ENCODE measurements at regions not wholly inside any gene's neighbourhood (a gene's known extent, or its start where the extent isn't known, plus 50 kb on each side); places are given as distances from the start of the nearest gene placed in this dataset.

- TF ChIP-seq CHD2 (IDR thresholded peaks at IDR 0.05; ENCODE audit: low read length, partially characterized antibody) (no peak), REST (IDR thresholded peaks at IDR 0.05) (no peak)
- ATAC-seq (no peak), FAIRE-seq (no peak), DNase-seq (ENCODE audit: low read depth in 1 of 2, low spot score in 1 of 2) (no peak)
- no peaks in the 10 kb centered on the region for H3K9me3 ChIP-seq
- 60% methylated on average over 6 of the region's 6 CpGs for WGBS (ENCODE audit: missing lambda C conversion rate)
- ChIA-PET CTCF (no interaction called here), POLR2A (no interaction called here)
- no peaks in the 10 kb centered on the region for H3K4me1 ChIP-seq
- no peak overlapping the region for H3K4me3 ChIP-seq
- no peak overlapping the region for H3K27ac ChIP-seq
- H3K4me2 ChIP-seq: no peak overlapping the region
These were observed 437.6 kb downstream of the PTPRU start for GRCh38 chr1:29673669-29674626.

- Histone ChIP-seq H3K4me2 (no peak overlapping the region), H3K4me1 (no peaks in the 10 kb centered on the region), H3K9me3 (no peaks in the 10 kb centered on the region), H3K27ac (no peak overlapping the region), H3K4me3 (no peak overlapping the region)
- FAIRE-seq (no peak), ATAC-seq (no peak), DNase-seq (ENCODE audit: low read depth in 1 of 2, low spot score in 1 of 2) (no peak)
- TF ChIP-seq ZNF302 (CRISPR knock-in tag; IDR thresholded peaks at IDR 0.05) (no peak), RFX5 (IDR thresholded peaks at IDR 0.05) (no peak), TFCP2L1 (CRISPR knock-in tag; IDR thresholded peaks at IDR 0.05) (no peak), POLR2A (IDR thresholded peaks at IDR 0.05; ENCODE audit: low read length) (no peak), GATA3 (IDR thresholded peaks at IDR 0.05; ENCODE audit: borderline replicate concordance) (no peak), EP300 (IDR thresholded peaks at IDR 0.05) (no peak), CEBPB (IDR thresholded peaks at IDR 0.05) (no peak), JUN (IDR thresholded peaks at IDR 0.05) (no peak), CTCF (IDR thresholded peaks at IDR 0.05) (no peak), FOSL2 (IDR thresholded peaks at IDR 0.05) (no peak), FOSL2 (CRISPR knock-in tag; IDR thresholded peaks at IDR 0.05) (no peak), CBX8 (IDR thresholded peaks at IDR 0.05) (no peak), BCL3 (IDR thresholded peaks at IDR 0.05) (no peak)
- ChIA-PET CTCF (no interaction called here), POLR2A (no interaction called here)
These were observed 436.8 kb downstream of the PTPRU start for GRCh38 chr1:29673228-29673500.

- CTCF ChIA-PET: no interaction called here
- H3K4me3 ChIP-seq: no peak overlapping the region
- no peak for FAIRE-seq
- DNase-seq (ENCODE audit: low read depth in 1 of 2, low spot score in 1 of 2): no peak
- ATAC-seq: no peak
- no peak overlapping the region for H3K27ac ChIP-seq
- WGBS (ENCODE audit: missing lambda C conversion rate): 93% methylated on average over 6 of the region's 10 CpGs
- H3K9me3 ChIP-seq: no peaks in the 10 kb centered on the region
- POLR2A ChIA-PET: no interaction called here
- no peak overlapping the region for H3K4me2 ChIP-seq
- no peaks in the 10 kb centered on the region for H3K4me1 ChIP-seq
- TF ChIP-seq ELK1 (IDR thresholded peaks at IDR 0.05; ENCODE audit: low read depth, low read length): no peak
- TF ChIP-seq HDAC2 (IDR thresholded peaks at IDR 0.05): no peak
- no peak for TF ChIP-seq BHLHE40 (IDR thresholded peaks at IDR 0.05; ENCODE audit: low read depth, low read length)
- no peak for TF ChIP-seq JUN (IDR thresholded peaks at IDR 0.05)
- TF ChIP-seq HES2 (IDR thresholded peaks at IDR 0.05): no peak
- TF ChIP-seq ESRRA (IDR thresholded peaks at IDR 0.05; ENCODE audit: borderline replicate concordance, low read length): no peak
- no peak for TF ChIP-seq NR3C1 (IDR thresholded peaks at IDR 0.05)
- no peak for TF ChIP-seq NPAS2 (CRISPR knock-in tag; IDR thresholded peaks at IDR 0.05; ENCODE audit: borderline replicate concordance)
- no peak for TF ChIP-seq PBX3 (IDR thresholded peaks at IDR 0.05)
- no peak for TF ChIP-seq MAZ (IDR thresholded peaks at IDR 0.05; ENCODE audit: borderline replicate concordance, low read depth, low read length)
- TF ChIP-seq CHD2 (IDR thresholded peaks at IDR 0.05; ENCODE audit: low read length, partially characterized antibody): no peak
- TF ChIP-seq FOSB (CRISPR knock-in tag; IDR thresholded peaks at IDR 0.05): no peak
- no peak for TF ChIP-seq CBX8 (IDR thresholded peaks at IDR 0.05)
These were observed 436.3 kb downstream of the PTPRU start for GRCh38 chr1:29672416-29673227.
